GM19397 (cell line): ENCODE measurements at regions not wholly inside any gene's neighbourhood (a gene's known extent, or its start where the extent isn't known, plus 50 kb on each side); places are given as distances from the start of the nearest gene placed in this dataset.

Experiments
- ATAC-seq: cut with Tn5 transposase; IDR thresholded peaks from one replicate; pipeline ENCODE4 v1.9.1; 2021; ENCODE audit warnings: mild to moderate bottlenecking, moderate library complexity; ENCODE audit not compliant: unreplicated experiment

- no peak for ATAC-seq
Measured at GRCh38 chr1:81635816-81636215, 164.9 kb upstream of the ADGRL2 start.

- no peak for ATAC-seq
Measured at GRCh38 chr1:81634294-81634693, 166.4 kb upstream of the ADGRL2 start.

DNA sequence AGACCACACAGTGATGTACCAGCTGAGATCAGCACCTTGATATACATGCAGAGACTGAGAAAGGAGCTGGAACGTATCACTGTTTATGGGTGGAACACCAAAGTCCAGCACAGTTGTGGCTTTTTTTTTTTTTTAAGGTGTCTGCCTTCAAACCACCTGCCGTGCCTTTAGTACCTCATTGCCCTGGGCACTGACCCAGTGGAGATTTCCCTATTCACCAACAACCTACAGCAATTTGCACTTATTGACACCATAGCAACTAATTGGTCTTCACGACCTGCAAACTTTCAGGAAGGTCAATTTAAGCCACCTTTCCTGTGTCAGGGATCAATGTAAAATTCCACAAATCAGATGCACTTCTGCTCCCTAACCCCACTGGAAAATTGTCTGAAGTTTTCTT, 181.6 kb upstream of the ADGRL2 start:
- ATAC-seq: no peak

DNA sequence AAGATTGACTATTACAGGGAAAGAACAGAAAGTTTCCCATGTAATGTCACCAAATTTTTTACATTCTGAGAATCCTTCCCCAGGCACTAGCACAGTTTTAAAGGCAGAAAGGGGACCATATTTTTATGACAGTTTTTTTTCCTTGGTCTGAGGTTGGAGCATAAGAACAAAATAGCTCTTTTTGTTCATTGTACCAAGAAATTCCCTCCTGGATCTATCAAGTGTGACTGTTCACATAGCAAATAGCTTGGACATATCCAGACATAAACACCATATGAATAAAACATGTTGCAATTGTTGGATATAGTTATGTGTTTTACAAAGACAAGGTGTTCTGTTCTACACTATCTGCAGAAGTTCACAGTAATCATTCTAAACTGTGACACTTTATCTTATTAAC, 182.4 kb upstream of the ADGRL2 start:
- ATAC-seq: no peak

DNA sequence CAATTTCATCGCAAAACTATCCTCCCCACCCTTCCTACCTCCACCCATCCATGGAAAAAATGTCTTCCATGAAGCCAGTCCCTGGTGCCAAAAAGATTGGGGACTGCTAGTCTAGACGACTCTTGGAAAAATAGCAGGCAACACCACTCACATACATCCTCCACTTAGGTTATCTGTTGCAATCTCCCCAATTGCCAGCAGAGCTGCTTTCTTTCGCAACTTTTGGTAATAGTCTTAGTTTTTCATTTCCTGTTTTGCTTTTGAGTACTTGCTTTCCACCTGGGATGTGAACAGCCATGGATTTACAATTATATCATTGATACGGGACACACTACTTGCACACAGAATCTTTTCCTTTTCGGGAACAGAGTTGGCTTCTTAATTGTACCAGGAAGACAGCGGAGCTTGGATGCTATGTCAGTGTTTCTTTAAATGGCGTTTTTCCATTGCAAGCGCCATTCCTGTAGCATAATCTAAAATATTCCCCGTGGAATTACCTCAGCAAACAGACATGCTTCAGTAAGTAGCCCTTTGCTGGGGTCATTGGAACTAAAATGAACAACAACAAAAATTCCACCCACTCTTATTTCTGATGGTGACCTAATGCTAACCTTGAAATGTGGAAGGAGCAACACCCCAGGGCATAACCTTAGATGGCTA, 183.3 kb upstream of the ADGRL2 start:
- no peak for ATAC-seq

- no peak for ATAC-seq
Measured at GRCh38 chr1:81613803-81614202, 186.9 kb upstream of the ADGRL2 start.

- ATAC-seq: no peak
Measured at GRCh38 chr1:81607924-81608323, 192.8 kb upstream of the ADGRL2 start.

GRCh38 chr1:81607086-81607485, 193.6 kb upstream of the ADGRL2 start:
- ATAC-seq: no peak

- ATAC-seq: no peak
Measured at GRCh38 chr1:81606656-81607055, 194.1 kb upstream of the ADGRL2 start.

DNA sequence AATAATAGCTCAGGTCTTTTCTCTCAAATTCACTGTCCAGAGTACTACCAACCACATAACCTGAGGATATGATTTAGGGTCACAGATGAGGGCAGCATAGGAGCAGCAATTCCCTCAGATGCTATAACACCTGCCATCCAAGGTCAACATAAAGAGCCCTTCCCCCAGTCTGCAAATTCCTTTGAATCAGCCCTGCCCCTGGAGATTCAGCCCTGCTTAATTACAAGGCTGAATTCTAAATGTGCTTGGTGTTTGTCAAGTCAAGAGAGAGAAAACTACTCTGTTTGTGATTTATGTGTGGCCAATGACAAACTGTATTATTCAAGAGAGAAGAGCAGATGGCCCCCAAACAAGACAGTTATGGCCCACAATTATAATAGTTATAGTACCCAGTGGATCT, 195.7 kb upstream of the ADGRL2 start:
- ATAC-seq: no peak

DNA sequence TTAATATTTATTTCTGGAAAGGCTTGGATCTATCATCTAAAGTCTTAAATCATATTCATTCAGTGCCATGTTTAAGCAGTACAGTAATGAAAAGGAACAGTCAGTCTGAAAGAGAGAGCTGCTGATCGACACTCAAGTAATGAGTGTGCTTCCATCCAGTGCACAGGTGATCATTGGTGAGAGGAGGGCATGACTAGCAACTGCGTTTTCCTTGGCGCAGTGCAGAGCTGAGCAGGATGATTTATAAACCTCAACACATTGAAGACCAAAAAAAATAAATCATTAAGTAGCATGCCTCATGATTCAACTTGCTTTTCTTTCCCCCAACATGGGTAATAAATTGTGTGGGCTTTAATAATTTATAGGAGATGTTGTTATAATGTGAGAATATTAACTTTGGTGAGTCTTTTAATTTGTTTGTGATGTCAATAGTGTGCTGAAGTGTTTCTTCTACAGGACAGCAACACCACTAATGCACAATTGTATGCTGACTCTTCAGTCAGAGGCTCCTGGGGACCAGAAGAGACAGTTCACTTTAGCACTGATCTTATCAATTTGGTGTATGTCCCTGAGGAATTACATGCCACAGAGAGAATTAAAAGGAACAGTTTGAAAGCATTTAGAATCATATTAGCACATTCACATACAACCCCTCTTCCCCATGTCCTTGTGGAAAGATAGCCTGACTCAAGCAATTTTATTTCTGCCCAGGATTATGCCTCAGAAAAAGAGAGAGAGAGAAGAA, 199.7 kb upstream of the ADGRL2 start:
- no peak for ATAC-seq

- ATAC-seq: no peak
Measured at GRCh38 chr1:81600363-81600762, 200.4 kb upstream of the ADGRL2 start.

DNA sequence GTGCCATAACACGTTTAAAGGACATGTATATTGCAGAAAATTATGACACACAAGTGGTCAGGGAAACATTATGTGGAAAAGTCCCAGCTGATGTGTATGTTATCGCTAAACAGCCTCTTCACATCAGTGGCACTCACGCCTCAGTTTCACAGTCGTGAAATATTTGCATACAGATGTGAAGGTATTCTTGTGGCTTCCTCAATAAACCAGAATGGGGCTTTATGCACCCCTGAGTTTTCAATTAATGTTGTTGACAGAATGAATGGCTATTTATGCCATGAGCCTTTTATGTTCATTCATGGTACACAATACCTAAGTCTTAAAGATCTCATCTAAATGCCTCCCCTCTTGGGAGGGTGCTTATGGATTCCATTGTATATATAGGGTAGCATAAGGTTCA, 202.1 kb upstream of the ADGRL2 start:
- ATAC-seq: no peak

- no peak for ATAC-seq
Measured at GRCh38 chr1:81597720-81598426, 202.9 kb upstream of the ADGRL2 start.

DNA sequence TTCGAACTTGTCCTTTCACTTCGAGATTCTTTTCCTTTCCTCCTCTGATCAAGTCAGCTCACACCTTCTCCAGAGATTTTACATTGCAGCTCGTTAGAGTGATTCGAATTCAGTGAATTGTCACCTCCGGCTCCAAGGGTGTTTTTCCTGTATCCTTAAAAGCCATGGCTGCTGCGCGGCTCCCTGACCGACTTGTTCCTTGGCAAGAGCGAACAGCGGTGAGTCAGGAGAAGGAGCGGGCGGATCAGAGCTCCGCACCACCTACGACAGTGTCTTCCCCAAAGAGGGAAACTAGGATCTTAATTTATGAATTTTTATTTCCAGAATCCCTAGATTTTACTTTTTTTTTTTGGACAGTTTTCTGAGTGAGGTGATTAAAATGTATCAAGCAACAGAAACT, 204.4 kb upstream of the ADGRL2 start:
- ATAC-seq: no peak

GRCh38 chr1:81594206-81594605, 206.5 kb upstream of the ADGRL2 start:
- no peak for ATAC-seq

DNA sequence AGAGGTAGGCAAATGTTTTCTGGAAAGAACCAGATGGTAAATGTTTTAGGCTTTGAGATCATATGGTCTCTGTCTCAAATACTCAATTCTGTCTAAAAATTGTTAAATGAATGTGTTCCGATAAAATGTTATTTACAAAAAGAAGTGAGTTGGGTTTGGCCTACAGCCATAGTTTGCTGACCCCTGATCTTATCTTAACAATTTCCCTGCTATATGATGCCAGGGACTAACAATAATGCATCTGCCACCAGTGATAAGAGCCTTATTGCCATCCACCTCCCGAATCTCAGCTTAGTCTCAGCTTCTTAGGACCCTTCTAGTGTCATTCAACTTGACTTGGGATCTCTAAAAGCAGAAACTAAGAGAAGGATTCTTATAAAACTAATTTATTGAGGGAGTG, 208.5 kb upstream of the ADGRL2 start:
- ATAC-seq: no peak

DNA sequence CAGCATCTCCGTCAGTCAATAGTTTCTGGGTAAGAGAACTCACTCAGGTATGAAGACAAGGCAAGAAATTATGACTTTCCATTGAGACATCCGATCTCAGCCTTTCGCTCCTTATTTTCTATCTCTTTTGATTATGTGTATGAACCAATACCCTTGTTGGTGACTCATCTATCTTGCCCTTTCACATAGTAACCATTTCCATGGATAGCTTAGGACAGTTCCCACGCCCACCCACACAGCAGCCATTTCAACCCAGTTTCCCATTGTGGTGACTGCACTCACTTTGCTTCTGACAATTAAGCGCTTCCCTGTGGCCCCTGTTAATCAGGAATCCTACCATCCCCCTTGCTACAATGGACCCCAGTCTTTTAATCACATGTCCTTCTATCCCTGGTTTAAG, 210.6 kb upstream of the ADGRL2 start:
- ATAC-seq: no peak

GRCh38 chr1:81588149-81588548, 212.6 kb upstream of the ADGRL2 start:
- ATAC-seq: no peak

DNA sequence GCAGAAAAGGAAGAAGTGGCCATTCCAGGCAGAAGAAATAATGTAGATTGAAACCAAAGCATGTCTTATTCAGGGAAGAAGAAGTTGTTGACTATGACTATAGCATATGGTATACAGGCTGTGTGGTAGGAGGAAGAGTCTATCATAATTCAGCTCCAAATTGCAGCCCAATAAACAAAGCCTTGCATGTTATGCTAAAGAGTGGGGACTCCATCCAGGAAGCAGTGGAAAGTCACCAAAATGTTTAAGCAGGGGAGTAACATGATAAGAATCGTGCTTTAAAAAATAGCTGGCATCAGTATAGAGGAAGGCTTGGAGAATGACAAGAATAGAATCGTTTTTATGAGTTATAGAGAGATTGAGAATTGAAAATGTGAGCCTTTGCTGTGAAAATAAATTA, 213.3 kb upstream of the ADGRL2 start:
- ATAC-seq: no peak

DNA sequence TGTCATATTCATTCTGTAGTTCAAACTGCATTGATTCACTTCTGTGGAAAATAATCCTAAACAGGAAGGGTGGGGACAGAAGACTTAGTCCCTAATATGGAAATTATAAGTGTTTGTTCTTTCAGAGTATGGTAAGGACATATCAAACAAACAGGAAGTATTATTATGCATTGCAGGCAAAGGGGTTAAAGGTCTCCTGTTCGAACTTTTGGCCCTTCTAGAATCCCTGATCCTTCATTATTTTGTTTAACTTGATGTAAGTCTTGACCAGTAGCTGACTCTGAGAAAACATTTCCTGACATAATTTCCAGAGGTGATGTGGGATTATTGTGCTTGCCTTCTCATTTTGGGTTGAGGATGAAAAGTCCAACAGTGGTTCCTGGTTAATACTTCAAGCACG, 215.4 kb upstream of the ADGRL2 start:
- ATAC-seq: no peak

- ATAC-seq: no peak
Measured at GRCh38 chr1:81584398-81584797, 216.3 kb upstream of the ADGRL2 start.
